ENCODE measurements at regions not wholly inside any gene's neighbourhood (a gene's known extent, or its start where the extent isn't known, plus 50 kb on each side); places are given as distances from the start of the nearest gene placed in this dataset.
"Not testable (repeated sequence)": the region's sequence is repeated elsewhere in the genome, so short reads cannot be mapped to it uniquely, and the experiment has no call there.

GRCh38 chr6:16902502-16902901 lies 141.2 kb upstream of the ATXN1 start:
- DNase-seq = no peak

DNA sequence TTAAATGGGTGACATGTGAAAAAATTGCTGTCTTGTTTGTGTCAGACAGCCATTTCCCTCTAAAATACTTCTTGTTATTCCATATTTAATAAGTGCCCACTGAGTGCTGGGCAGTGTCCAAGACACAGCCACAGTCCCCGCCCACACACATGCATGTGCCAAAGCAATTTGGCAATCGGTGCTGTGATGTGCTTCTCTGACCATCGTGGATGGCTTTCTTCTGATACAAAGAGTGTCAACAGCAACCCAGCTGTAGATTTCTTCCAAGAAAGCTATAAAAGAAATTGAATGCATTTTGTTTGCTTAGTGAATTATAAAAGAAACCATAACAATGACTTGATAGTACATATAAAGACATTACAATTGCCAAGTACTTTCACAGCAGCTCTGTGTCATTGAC lies 140.5 kb upstream of the ATXN1 start:
- DNase-seq = no peak

- no peak for DNase-seq
Observed at GRCh38 chr6:16901306-16901705, 140.0 kb upstream of the ATXN1 start.

DNA sequence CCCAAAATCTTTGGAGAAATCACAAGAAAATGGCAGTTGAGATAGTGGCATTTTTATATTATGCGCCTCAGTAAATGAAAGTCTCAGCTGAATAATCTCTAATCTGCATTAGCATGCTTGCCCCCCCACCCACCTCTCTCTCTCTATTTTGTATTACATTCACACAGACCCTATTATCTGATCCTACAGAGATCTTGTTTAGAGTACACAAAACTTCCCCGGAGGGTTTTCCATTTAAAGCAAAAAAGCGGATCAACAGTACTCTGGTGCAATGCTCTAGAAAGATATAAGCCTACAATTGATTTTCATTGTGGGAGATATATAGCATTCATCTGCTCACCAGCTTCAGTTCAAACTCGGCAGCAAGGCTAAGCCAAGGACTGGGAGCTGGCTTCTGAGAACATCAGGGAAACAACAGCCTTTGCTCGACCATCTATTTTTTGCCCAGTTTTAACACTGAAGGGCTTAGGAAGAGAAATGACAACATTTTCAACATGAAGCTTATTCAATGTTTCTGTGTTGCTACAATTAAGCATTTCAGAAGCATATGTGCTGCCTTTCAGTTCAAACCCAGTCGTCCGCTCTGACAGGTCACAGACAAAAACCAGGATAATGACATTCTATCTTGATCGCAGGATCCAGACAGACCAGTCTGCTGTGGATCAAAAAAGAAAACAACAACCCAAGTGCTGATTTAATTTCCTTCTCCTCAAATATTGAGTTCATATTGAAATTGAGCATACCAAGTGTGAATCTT lies 137.6 kb upstream of the ATXN1 start:
- DNase-seq = no peak

DNA sequence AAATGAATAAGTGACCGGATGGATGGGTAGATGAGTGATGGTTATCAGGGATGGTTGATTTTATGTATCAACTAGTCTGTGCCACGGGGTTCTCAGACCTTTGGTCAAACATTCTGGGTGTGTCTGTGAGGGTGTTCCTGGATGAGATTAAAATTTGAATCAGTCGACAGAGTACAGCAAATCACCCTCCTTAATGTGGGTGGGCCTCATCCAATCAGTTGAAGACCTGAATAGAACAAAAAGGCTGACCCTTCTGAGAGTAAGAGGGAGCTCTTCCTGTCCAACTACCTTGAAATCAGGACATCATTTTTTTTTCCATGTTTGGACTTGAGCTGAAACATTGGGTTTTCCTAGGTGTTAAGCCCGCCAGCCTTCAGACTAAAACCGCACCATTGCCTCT lies 136.4 kb upstream of the ATXN1 start:
- DNase-seq = no peak

GRCh38 chr6:16894301-16894700 lies 133.0 kb upstream of the ATXN1 start:
- no peak for DNase-seq

GRCh38 chr6:16891110-16891509 lies 129.8 kb upstream of the ATXN1 start:
- DNase-seq = not testable (repeated sequence)

DNA sequence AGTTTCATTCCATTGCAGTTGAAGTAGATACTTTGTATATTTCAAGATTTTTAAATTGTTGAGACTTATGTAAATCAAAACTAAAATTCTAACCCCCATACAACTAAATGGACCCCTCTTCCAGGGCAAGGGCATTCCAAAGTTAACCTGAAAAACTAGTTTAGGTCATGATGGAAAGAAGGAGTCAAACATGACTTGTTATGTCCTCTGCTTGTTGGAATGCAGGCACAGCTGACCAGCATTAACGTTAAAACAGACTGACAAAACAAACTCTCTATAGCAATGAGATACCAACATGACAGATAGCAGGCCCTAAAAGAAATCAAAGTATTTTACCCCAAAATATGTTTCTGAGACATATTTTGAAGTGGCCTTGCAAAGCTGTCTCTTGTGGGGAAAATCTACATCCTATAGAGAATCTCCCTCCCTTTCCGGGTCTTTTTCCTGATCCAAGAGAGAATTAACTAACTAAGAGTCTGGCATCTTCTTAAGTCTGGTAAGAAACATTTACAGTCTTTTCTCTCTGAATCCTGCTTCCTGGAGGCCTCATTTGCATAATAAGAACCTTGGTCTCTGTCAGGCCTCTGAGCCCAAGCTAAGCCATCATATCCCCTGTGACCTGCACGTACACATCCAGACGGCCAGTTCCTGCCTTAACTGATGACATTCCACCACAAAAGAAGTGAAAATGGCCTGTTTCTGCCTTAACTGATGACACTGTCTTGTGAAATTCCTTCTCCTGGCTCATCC lies 124.3 kb upstream of the ATXN1 start:
- DNase-seq = no peak

DNA sequence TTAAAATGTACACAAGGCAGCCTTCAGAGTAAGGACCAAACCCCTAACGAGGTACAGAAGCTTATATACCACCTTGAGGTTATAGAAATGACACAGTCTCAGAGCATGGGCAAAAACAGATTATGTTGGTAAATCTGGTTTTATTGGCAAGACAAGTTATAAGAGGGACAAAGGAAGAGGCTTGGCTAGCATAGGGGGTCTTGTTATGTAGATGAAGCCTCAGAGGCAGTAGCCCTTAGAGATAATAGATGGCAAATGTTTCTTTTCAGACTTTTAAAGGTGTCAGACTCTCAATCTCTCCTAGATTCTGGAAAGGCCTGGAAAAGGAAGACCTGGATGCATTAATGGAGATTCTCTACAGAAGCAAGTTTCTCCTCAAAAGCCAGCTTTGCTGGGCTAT lies 123.3 kb upstream of the ATXN1 start:
- DNase-seq = no peak

DNA sequence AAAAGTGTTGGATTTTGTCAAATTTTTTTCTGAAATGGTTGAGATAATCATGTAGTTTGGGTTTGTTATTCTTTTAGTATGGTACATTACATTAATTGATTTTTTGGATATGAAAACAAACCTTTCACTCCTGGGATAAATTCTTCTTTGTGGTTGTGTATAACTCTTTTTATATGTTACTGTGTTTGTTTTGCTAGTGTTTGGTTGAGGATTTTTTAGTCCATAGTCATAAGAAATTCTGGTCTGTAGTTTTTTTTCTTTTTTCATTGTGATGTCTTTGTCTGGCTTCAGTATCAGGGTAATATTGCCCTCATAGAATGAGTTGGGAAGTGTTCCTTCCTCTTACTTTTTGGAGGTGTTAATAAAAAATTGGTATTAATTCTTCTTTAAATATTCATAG lies 122.2 kb upstream of the ATXN1 start:
- no peak for DNase-seq

- DNase-seq = no peak
Observed at GRCh38 chr6:16882230-16882629, 121.0 kb upstream of the ATXN1 start.

DNA sequence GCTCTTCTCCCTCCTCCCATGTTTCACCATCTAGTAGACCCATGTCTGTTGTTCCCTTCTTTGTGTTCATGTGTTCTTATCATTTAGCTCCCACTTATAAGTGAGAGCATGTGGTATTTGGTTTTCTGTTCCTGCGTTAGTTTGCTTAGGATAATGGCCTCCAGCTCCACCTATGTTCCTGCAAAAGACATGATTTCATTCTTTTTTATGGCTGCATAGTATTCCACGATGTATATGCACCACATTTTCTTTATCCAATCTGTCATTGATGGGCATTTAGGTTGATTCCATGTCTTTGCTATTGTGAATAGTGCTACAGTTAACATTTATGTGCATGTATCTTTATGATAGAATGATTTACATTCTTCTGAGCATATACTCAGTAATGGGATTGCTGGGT lies 115.6 kb upstream of the ATXN1 start:
- DNase-seq = not testable (repeated sequence)

DNA sequence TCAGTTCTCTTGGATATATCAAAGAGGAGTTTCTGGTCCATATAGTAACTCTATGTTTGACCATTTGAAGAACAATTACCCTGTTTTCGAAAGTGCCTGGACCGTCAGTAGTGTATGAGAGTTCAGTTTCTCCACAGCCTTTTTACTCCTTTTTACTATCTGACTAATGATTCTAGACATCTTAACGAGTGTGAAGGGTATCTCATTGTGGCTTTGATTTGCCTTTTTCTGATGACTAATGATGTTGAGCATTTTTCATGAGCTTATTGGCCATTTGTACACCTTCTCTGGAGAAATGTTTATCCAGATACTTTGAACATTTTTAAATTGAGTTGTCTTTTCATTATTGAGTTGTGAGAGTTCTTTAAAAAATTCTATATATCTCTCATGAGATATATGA lies 114.9 kb upstream of the ATXN1 start:
- no peak for DNase-seq

DNA sequence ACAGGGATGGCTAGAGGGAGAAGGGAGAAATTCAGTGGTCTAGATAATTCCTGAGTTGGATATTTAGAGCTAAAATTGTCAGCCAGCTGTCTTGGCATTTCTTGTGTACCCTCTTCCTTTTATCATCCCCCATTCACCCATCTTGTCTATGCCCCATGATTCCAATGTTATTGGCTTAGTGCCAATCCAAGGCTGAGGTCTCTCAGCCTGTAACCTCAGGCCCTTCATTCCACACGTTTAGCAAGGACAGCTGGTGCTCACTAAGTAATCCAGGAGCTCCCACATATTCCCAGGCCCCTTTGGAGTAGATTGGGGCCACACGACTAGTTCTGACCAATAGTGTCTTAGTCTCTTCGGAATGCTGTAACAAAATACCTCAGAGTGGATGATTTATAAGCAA lies 112.4 kb upstream of the ATXN1 start:
- no peak for DNase-seq

- DNase-seq = no peak
Observed at GRCh38 chr6:16872543-16873235, 111.4 kb upstream of the ATXN1 start.

GRCh38 chr6:16871047-16871446 lies 109.8 kb upstream of the ATXN1 start:
- no peak for DNase-seq

GRCh38 chr6:16868968-16869367 lies 107.7 kb upstream of the ATXN1 start:
- DNase-seq = no peak

DNA sequence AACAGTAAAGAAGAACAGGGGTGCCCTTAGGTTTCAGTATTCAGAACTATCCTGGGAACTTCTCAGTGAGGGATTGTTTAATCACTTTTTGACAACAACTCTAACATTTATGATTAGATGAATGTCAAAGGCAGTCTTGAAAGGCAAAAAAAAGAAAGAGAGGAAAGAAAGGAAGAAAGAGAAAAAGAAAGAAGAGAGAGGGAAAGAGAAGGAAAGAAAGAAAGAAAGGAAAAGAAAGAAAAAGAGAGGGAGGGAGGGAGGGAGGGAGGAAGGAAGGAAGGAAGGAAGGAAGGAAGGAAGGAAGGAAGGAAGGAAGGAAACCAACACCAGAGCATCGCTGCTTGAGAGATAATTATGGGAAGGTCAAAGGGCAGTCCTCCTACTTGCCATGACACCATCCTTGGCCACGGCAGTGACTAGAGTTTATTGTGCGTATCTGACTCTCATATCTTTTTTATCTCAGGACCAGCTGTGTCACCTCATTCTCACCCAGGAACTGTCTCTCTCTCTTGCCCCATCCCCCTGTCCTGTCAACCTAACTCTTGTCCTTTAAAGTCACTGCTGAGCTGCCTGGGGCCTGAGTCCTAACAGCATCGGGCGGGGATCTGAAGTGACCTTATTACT lies 96.8 kb upstream of the ATXN1 start:
- DNase-seq = no peak

DNA sequence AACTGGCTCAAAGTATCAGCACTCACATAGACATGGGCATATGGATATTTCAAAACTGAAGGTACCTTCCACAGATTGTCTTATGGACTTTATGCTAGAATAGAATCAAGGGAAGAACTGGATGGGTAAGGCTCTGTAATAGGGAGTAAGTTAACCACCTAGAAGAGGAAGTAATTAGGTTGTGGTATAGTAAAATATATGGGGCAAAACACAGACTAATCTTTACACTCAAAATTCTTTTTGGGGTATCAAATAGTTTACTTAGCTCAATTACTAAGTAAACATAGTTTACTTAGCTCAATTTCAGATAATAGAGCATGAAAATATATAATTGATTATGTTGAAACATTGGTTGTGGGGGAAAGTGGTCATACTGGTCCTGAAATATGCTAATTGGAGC lies 94.2 kb upstream of the ATXN1 start:
- DNase-seq = no peak

DNA sequence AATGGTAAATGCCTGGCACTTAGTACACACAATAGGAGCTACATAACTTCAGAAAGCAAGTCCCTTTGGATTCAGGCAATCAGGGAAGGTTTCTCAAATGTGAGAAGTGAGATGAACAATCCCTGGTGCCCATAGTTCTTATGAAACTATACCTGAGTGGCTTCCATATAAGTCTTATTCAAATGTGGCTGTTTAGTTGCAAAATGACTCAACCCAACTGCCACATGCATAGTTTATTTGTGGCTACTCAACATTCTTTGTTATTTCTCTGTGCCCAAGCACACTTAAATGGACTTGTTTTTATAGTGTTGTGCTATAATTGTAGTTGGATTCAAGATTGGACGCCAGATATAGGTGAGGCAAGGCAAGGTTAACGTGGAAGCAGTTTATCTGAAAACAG lies 93.7 kb upstream of the ATXN1 start:
- no peak for DNase-seq

DNA sequence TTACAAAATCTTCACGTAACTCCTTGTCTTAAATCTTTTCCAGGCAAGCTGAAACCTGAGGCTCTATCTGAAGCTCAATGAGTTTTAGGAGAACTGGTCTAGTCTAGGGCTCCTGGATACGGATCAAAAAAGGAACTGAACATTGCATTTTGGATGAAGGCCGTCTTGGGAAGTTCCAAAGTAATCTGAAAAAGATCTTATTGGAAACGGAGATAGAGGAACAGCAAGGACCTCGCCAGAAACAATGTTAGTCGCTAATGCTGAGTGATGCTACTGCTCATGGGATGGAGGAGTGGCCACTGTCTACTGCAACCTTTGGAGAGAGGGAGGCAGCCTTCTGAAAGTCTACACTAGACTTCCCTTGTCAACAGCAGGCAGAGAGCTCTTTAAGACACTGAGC lies 91.4 kb upstream of the ATXN1 start:
- DNase-seq = no peak

DNA sequence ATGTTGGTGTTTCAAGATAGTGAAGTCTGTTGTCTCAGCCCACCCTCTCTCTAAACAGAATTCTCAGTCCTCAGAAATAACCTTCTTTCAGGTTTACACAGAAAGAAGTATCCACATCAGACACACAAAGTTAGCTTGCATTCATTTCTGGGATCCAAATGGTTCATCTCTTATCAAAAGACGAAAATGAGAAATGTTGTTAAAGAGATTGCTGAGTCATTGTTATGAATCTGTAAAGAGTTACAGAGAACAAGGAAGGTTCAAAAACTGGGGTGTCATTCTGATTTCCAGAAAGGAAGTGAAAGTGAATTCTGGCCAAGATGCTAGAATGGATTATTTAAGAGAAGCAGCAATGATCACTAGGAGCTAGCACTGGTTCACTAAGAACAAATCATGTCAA lies 90.5 kb upstream of the ATXN1 start:
- DNase-seq = no peak

GRCh38 chr6:16851044-16851540 lies 89.8 kb upstream of the ATXN1 start:
- DNase-seq = no peak

GRCh38 chr6:16850681-16851026 lies 89.4 kb upstream of the ATXN1 start:
- no peak for DNase-seq

All from stimulated activated CD4-positive, alpha-beta T cell treated with anti-CD3 and anti-CD28 coated beads, Interleukin-2, amount 100 ng/mL, for 24 hours (primary cell).